Suprapubic skin (tissue), 3 donors: ENCODE measurements at regions not wholly inside any gene's neighbourhood (a gene's known extent, or its start where the extent isn't known, plus 50 kb on each side); places are given as distances from the start of the nearest gene placed in this dataset.

Source experiments
- CTCF ChIP-seq, 2 donors: fragments of 200-600 bp in 1 of 2; fragments of 450-650 bp in 1 of 2; sonication (generic) in 1 of 2; IDR thresholded peaks; one replicate each; pipeline ENCODE4 v1.5.1; 2016 to 2019; ENCODE audit warnings: antibody characterized with exemption in 2 of 2, mild to moderate bottlenecking in 1 of 2, moderate library complexity in 1 of 2
- POLR2A ChIP-seq, 2 donors: fragments of 450-650 bp; IDR thresholded peaks; one replicate each; pipeline ENCODE4 v1.6.1; 2017; ENCODE audit warnings: antibody characterized with exemption in 2 of 2, mild to moderate bottlenecking in 2 of 2, moderate library complexity in 2 of 2

GRCh38 chr11:32253706-32254105, 162.8 kb downstream of the RCN1 start:
- TF ChIP-seq CTCF (IDR thresholded peaks at IDR 0.05) = no peak
- TF ChIP-seq POLR2A (IDR thresholded peaks at IDR 0.05) = no peak
